ENCODE measurements at regions not wholly inside any gene's neighbourhood (a gene's known extent, or its start where the extent isn't known, plus 50 kb on each side); places are given as distances from the start of the nearest gene placed in this dataset.

GRCh38 chr11:122258446-122259194, 142.6 kb upstream of the BLID start:
- DNase-seq (ENCODE audit: low spot score): no peak
- Histone ChIP-seq H3K9ac (ENCODE audit: low read depth in 1 of 2, low read length in 2 of 2) (no peak overlapping the region), H3K36me3 (ENCODE audit: control insufficient read depth in 4 of 4, insufficient read depth in 3 of 4, low read depth in 1 of 4, low read length in 3 of 4) (peaks cover 0 to 3% (median 0%) of the 10 kb centered on the region in 4 donors), H3K4me1 (ENCODE audit: control insufficient read depth in 4 of 4, insufficient read depth in 4 of 4, low read length in 3 of 4) (no peaks in the 10 kb centered on the region), H3K4me3 (ENCODE audit: low read depth in 1 of 3, low read length in 3 of 3) (no peak overlapping the region), H3K9me3 (ENCODE audit: control insufficient read depth in 4 of 4, low read length in 3 of 4) (no peaks in the 10 kb centered on the region), H3K27ac (ENCODE audit: low read depth in 1 of 2, low read length in 2 of 2) (no peak overlapping the region), H3K27me3 (ENCODE audit: control insufficient read depth in 4 of 4, insufficient read depth in 4 of 4, low read length in 3 of 4) (no peaks in the 10 kb centered on the region)
- no peak for TF ChIP-seq HNF4G (IDR thresholded peaks at IDR 0.05)
- no peak for TF ChIP-seq GABPA (IDR thresholded peaks at IDR 0.05 in 1 of 2, conservative IDR thresholded peaks at IDR 0.05 in 1 of 2)
- no peak for TF ChIP-seq NR2F2 (IDR thresholded peaks at IDR 0.05)
- no peak for TF ChIP-seq JUND (IDR thresholded peaks at IDR 0.05)
- TF ChIP-seq EGR1 (IDR thresholded peaks at IDR 0.05; ENCODE audit: low read depth in 2 of 2): no peak
- no peak for TF ChIP-seq HNF4A (conservative IDR thresholded peaks at IDR 0.05)
- no peak for TF ChIP-seq TAF1 (conservative IDR thresholded peaks at IDR 0.05)
- TF ChIP-seq YY1 (IDR thresholded peaks at IDR 0.05): no peak
- no peak for TF ChIP-seq RXRA (IDR thresholded peaks at IDR 0.05)
- TF ChIP-seq ZBTB33 (IDR thresholded peaks at IDR 0.05): no peak
- TF ChIP-seq FOXA1 (IDR thresholded peaks at IDR 0.05): no peak
- TF ChIP-seq SP1 (IDR thresholded peaks at IDR 0.05): no peak
- TF ChIP-seq CTCF (IDR thresholded peaks at IDR 0.05; ENCODE audit: low read depth, low read length, missing input control): no peak
- TF ChIP-seq ATF3 (IDR thresholded peaks at IDR 0.05): no peak
- 75% methylated on average over 1 of the region's 1 CpG for WGBS

- no peak overlapping the region for H3K9ac ChIP-seq (ENCODE audit: low read depth in 1 of 2, low read length in 2 of 2)
- no peak overlapping the region for H3K27ac ChIP-seq (ENCODE audit: low read depth in 1 of 2, low read length in 2 of 2)
- no peaks in the 10 kb centered on the region for H3K27me3 ChIP-seq (ENCODE audit: control insufficient read depth in 4 of 4, insufficient read depth in 4 of 4, low read length in 3 of 4)
- no peaks in the 10 kb centered on the region for H3K4me1 ChIP-seq (ENCODE audit: control insufficient read depth in 4 of 4, insufficient read depth in 4 of 4, low read length in 3 of 4)
- DNase-seq (ENCODE audit: low spot score): no peak
- peaks cover 0 to 3% (median 0%) of the 10 kb centered on the region in 4 donors for H3K36me3 ChIP-seq (ENCODE audit: control insufficient read depth in 4 of 4, insufficient read depth in 3 of 4, low read depth in 1 of 4, low read length in 3 of 4)
- no peaks in the 10 kb centered on the region for H3K9me3 ChIP-seq (ENCODE audit: control insufficient read depth in 4 of 4, low read length in 3 of 4)
- no peak for TF ChIP-seq FOXA1 (IDR thresholded peaks at IDR 0.05)
- no peak for TF ChIP-seq GABPA (IDR thresholded peaks at IDR 0.05 in 1 of 2, conservative IDR thresholded peaks at IDR 0.05 in 1 of 2)
- TF ChIP-seq HNF4A (conservative IDR thresholded peaks at IDR 0.05): no peak
- TF ChIP-seq MAX (IDR thresholded peaks at IDR 0.05): no peak
- no peak for TF ChIP-seq RXRA (IDR thresholded peaks at IDR 0.05)
- no peak for TF ChIP-seq YY1 (IDR thresholded peaks at IDR 0.05)
- no peak overlapping the region for H3K4me3 ChIP-seq (ENCODE audit: low read depth in 1 of 3, low read length in 3 of 3)
- WGBS: 71% methylated on average over 4 of the region's 4 CpGs
Measured at GRCh38 chr11:122253589-122254231, 137.7 kb upstream of the BLID start.
